Central memory CD8-positive, alpha-beta T cell (primary cell): ENCODE measurements at regions not wholly inside any gene's neighbourhood (a gene's known extent, or its start where the extent isn't known, plus 50 kb on each side); places are given as distances from the start of the nearest gene placed in this dataset.
"Not testable (repeated sequence)": the region's sequence is repeated elsewhere in the genome, so short reads cannot be mapped to it uniquely, and the experiment has no call there.

Experiments used
- ATAC-seq: fragments of 150-1000 bp; cut with Tn5 transposase; replicated peaks from 2 replicates; pipeline ENCODE4 v1.10.0; 2022; ENCODE audit warnings: mild to moderate bottlenecking, moderate FRiP score, moderate number of reproducible peaks; ENCODE audit not compliant: poor library complexity, severe bottlenecking; ENCODE audit errors: extremely low read depth
- DNase-seq, 2 donors: peaks; one replicate each; pipeline ENCODE4 v3.0.0; 2021; ENCODE audit warnings: low spot score in 2 of 2
- H3K27ac Mint-ChIP-seq: one replicate; pipeline ENCODE4 v1.8.0; 2022; ENCODE audit warnings: low read depth, mild to moderate bottlenecking, moderate library complexity, mixed read lengths
- H3K27me3 Mint-ChIP-seq: one replicate; pipeline ENCODE4 v1.8.0; 2022; ENCODE audit warnings: mixed read lengths
- H3K36me3 Mint-ChIP-seq: one replicate; pipeline ENCODE4 v1.8.0; 2022; ENCODE audit warnings: mild to moderate bottlenecking, moderate library complexity, mixed read lengths; ENCODE audit not compliant: insufficient read depth
- H3K4me1 Mint-ChIP-seq: one replicate; pipeline ENCODE4 v1.8.0; 2022; ENCODE audit warnings: mixed read lengths
- H3K4me3 Mint-ChIP-seq: one replicate; pipeline ENCODE4 v1.8.0; 2022; ENCODE audit warnings: mild to moderate bottlenecking, moderate library complexity, mixed read lengths
- H3K9me3 Mint-ChIP-seq: one replicate; pipeline ENCODE4 v1.8.0; 2022; ENCODE audit warnings: mixed read lengths

- ATAC-seq, H3K4me1 Mint-ChIP-seq, DNase-seq, H3K36me3 Mint-ChIP-seq, H3K27me3 Mint-ChIP-seq, H3K4me3 Mint-ChIP-seq, H3K9me3 Mint-ChIP-seq, H3K27ac Mint-ChIP-seq: not testable (repeated sequence)
Observed at GRCh38 chr1:149408404-149408803, 66.4 kb upstream of the NBPF19 start.

- ATAC-seq, DNase-seq, H3K4me3 Mint-ChIP-seq, H3K27me3 Mint-ChIP-seq, H3K9me3 Mint-ChIP-seq, H3K27ac Mint-ChIP-seq, H3K4me1 Mint-ChIP-seq, H3K36me3 Mint-ChIP-seq: not testable (repeated sequence)
Observed at GRCh38 chr1:149415373-149415772, 59.5 kb upstream of the NBPF19 start.

DNA sequence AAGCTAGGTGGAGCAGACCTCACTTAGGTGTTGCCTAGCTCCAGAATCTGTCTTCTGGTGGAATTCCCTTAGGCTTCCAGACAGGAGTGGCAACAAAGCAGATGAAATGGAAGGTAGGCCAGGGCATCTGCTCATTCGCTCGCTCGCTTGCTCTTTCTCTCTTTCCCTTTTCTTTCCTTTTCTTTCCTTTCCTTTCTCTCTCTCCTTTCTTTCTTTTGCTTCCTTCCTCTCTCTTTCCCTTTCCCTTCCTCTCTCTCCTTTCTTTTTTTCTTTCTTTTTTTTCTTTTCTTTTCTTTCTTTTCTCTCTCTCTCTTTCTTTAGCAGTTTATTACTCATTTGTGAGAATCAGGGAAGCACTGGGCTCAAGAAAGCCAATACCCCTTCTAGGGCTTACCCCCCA, 56.1 kb upstream of the NBPF19 start:
- not testable (repeated sequence) for H3K4me3 Mint-ChIP-seq, H3K36me3 Mint-ChIP-seq, DNase-seq, ATAC-seq, H3K4me1 Mint-ChIP-seq, H3K27me3 Mint-ChIP-seq, H3K9me3 Mint-ChIP-seq
- peak overlapping the region; percentile 59 for H3K27ac Mint-ChIP-seq

GRCh38 chr1:149423122-149423521, 51.7 kb upstream of the NBPF19 start:
- not testable (repeated sequence) for H3K27me3 Mint-ChIP-seq, H3K36me3 Mint-ChIP-seq, H3K4me3 Mint-ChIP-seq, H3K27ac Mint-ChIP-seq, DNase-seq, H3K4me1 Mint-ChIP-seq, H3K9me3 Mint-ChIP-seq, ATAC-seq
